ENCODE measurements at regions not wholly inside any gene's neighbourhood (a gene's known extent, or its start where the extent isn't known, plus 50 kb on each side); places are given as distances from the start of the nearest gene placed in this dataset.
A peak's percentile ranks its signal among the peaks of the same experiment; 100 is the strongest.

DNA sequence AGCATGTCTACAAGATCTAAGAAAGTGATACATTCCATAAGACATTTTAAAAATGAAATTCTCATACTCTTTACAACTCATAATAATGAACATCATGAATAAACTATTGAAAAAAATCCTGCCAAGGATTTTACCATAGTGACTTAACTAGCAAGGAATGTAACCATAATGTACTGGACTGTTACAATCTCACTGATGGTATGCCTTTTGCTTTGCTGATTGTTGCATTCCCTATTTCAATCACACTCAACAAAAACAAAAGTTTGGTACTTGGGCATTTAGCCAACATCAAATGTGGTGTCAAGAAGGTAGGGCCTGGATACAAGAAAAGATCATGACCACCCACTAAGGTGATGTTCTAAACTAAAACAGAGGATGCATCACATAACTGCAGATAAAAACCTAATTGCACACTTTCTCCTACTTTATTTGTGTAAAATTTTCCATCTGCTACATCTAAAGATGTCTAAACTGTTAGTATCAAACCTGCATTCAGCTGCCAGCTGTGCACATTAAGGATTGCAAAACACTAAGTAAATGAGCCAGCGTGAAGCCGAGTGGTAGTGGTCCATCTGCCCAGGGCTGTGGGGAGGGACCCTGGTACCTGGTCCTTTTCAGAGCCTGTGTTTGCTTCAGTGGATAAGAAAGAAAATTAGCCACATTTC, 564.4 kb downstream of the ZEB2 start:
- H3K27ac Mint-ChIP-seq = no peak overlapping the region
- H3K9me3 Mint-ChIP-seq = peaks cover 7% of the 10 kb centered on the region
- no peaks in the 10 kb centered on the region for H3K4me1 Mint-ChIP-seq
- H3K36me3 Mint-ChIP-seq = peaks cover 1% of the 10 kb centered on the region
- no peak overlapping the region for H3K4me3 Mint-ChIP-seq
- H3K27me3 Mint-ChIP-seq = no peaks in the 10 kb centered on the region

- Mint-ChIP-seq H3K27me3 (no peaks in the 10 kb centered on the region), H3K36me3 (no peaks in the 10 kb centered on the region), H3K27ac (no peak overlapping the region), H3K9me3 (peaks cover under 1% of the 10 kb centered on the region), H3K4me1 (no peaks in the 10 kb centered on the region), H3K4me3 (no peak overlapping the region)
Measured at GRCh38 chr2:143954844-143955243, 565.1 kb downstream of the ZEB2 start.

DNA sequence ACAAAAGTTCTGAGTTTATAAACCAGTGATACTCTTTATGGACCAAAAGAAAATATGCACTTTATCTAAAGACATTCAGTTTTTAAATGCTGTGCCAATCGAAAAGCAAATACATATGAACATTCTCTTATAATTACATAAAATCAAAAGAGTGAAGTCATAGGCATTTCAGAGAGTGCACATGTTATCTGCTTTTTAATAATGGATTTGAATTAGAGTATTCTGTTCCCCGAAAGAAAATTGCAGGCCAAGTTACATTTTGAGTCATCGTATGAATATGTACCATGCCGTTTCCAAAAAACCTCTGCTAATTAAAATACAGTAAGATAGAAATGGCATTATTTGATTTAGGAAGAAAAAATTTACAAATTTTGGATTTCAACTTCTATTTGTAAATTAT, 565.7 kb downstream of the ZEB2 start:
- H3K9me3 Mint-ChIP-seq = no peaks in the 10 kb centered on the region
- no peak overlapping the region for H3K27ac Mint-ChIP-seq
- H3K36me3 Mint-ChIP-seq = no peaks in the 10 kb centered on the region
- H3K4me1 Mint-ChIP-seq = no peaks in the 10 kb centered on the region
- no peak overlapping the region for H3K4me3 Mint-ChIP-seq
- H3K27me3 Mint-ChIP-seq = no peaks in the 10 kb centered on the region

GRCh38 chr2:143953451-143954030, 566.4 kb downstream of the ZEB2 start:
- H3K4me3 Mint-ChIP-seq = no peak overlapping the region
- no peaks in the 10 kb centered on the region for H3K36me3 Mint-ChIP-seq
- no peaks in the 10 kb centered on the region for H3K4me1 Mint-ChIP-seq
- H3K27me3 Mint-ChIP-seq = no peaks in the 10 kb centered on the region
- H3K27ac Mint-ChIP-seq = no peak overlapping the region
- no peaks in the 10 kb centered on the region for H3K9me3 Mint-ChIP-seq

DNA sequence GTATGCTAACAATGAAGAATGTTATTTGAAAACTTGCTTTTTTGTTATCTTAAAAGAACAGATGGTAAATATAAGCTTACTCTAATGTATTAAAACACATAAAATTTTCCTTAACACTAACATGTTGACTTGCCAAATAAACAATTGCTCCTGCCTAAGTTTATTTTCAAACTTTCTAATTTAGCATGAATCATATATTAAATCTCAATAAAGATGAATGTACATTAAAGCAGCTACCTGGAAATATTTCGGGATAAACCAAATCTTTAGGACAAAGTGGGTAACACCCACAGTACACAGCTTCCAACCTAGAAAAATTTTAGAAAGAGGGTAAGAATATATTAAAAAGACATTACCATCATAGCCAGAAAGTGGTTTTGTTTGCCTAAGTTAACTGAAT, 567.4 kb downstream of the ZEB2 start:
- no peaks in the 10 kb centered on the region for H3K4me1 Mint-ChIP-seq
- H3K4me3 Mint-ChIP-seq = no peak overlapping the region
- no peaks in the 10 kb centered on the region for H3K27me3 Mint-ChIP-seq
- H3K9me3 Mint-ChIP-seq = no peaks in the 10 kb centered on the region
- no peaks in the 10 kb centered on the region for H3K36me3 Mint-ChIP-seq
- no peak overlapping the region for H3K27ac Mint-ChIP-seq

DNA sequence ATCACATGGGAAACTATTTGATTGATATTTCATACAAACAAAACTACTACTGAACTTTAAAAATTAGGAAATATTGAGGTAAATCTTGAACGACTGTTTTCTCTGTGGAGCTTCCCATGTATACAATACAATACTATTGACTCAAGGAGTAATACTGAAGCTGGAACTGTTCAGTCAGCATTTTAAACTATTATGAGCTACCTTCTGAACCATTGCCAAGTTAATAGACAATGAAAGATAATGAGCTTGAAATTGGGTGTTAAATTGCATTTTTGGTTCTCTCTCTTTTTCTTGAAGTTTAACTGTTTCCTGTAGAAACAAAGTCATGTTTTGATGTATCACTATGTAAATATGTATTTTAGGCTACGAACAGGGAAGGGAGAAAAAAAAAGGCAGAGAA, 569.2 kb downstream of the ZEB2 start:
- Mint-ChIP-seq H3K4me3 (no peak overlapping the region), H3K27me3 (no peaks in the 10 kb centered on the region), H3K27ac (no peak overlapping the region), H3K9me3 (no peaks in the 10 kb centered on the region), H3K36me3 (no peaks in the 10 kb centered on the region), H3K4me1 (no peaks in the 10 kb centered on the region)

GRCh38 chr2:143949121-143949848, 570.6 kb downstream of the ZEB2 start:
- H3K27me3 Mint-ChIP-seq = no peaks in the 10 kb centered on the region
- no peak overlapping the region for H3K4me3 Mint-ChIP-seq
- peaks cover 1% of the 10 kb centered on the region for H3K36me3 Mint-ChIP-seq
- no peak overlapping the region for H3K27ac Mint-ChIP-seq
- no peaks in the 10 kb centered on the region for H3K4me1 Mint-ChIP-seq
- no peaks in the 10 kb centered on the region for H3K9me3 Mint-ChIP-seq

- H3K27me3 Mint-ChIP-seq = no peaks in the 10 kb centered on the region
- H3K9me3 Mint-ChIP-seq = no peaks in the 10 kb centered on the region
- H3K36me3 Mint-ChIP-seq = peaks cover 1% of the 10 kb centered on the region
- H3K4me3 Mint-ChIP-seq = no peak overlapping the region
- H3K27ac Mint-ChIP-seq = no peak overlapping the region
- H3K4me1 Mint-ChIP-seq = no peaks in the 10 kb centered on the region
Measured at GRCh38 chr2:143948710-143949109, 571.2 kb downstream of the ZEB2 start.

GRCh38 chr2:143946436-143947391, 573.2 kb downstream of the ZEB2 start:
- H3K36me3 Mint-ChIP-seq = peaks cover 1% of the 10 kb centered on the region
- H3K27ac Mint-ChIP-seq = no peak overlapping the region
- peaks cover 3% of the 10 kb centered on the region for H3K27me3 Mint-ChIP-seq
- H3K4me3 Mint-ChIP-seq = no peak overlapping the region
- H3K4me1 Mint-ChIP-seq = no peaks in the 10 kb centered on the region
- no peaks in the 10 kb centered on the region for H3K9me3 Mint-ChIP-seq

- H3K27me3 Mint-ChIP-seq = peaks cover 26% of the 10 kb centered on the region
- H3K9me3 Mint-ChIP-seq = no peaks in the 10 kb centered on the region
- no peak overlapping the region for H3K27ac Mint-ChIP-seq
- H3K4me3 Mint-ChIP-seq = no peak overlapping the region
- H3K36me3 Mint-ChIP-seq = peaks cover 1% of the 10 kb centered on the region
- H3K4me1 Mint-ChIP-seq = peaks cover 10% of the 10 kb centered on the region
Measured at GRCh38 chr2:143942486-143942885, 577.4 kb downstream of the ZEB2 start.

- H3K36me3 Mint-ChIP-seq = peaks cover 1% of the 10 kb centered on the region
- no peak overlapping the region for H3K27ac Mint-ChIP-seq
- peaks cover 34% of the 10 kb centered on the region for H3K27me3 Mint-ChIP-seq
- no peak overlapping the region for H3K4me3 Mint-ChIP-seq
- no peaks in the 10 kb centered on the region for H3K9me3 Mint-ChIP-seq
- H3K4me1 Mint-ChIP-seq = peaks cover 18% of the 10 kb centered on the region
Measured at GRCh38 chr2:143940720-143941119, 579.2 kb downstream of the ZEB2 start.

DNA sequence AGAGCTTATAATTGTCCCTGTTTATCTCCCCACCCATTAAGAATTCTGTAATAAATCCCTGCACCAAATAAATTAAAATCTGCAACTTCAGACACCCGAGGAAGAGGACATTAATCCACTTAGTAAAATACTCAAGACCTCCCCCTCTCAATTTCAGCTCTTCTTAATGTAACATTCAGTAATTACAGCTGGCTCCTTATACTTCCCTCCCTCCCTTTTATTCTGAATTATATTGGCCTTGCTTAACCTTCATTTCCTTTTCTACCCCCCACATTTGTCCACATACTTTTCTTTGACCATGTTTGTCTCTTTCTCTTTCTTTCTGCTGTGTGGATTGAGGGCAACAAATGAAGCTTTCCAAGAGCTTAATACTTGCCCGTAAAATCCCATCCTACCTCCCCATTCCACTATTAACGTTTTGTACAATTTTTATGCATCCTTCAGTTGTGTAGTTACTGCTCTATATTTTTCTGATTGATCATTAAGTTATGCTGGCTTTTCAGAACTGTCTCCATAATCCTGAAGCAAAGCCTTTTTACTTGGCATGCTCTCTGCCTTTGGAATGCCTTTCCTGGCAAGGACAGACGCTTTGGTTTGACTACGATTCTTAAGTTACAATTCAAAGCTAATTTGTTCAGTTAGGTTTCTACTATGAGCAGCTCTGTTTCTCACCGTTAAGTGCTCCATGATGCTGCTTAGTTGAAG, 580.1 kb downstream of the ZEB2 start:
- Mint-ChIP-seq H3K4me3 (no peak overlapping the region), H3K27me3 (peaks cover 35% of the 10 kb centered on the region), H3K36me3 (no peaks in the 10 kb centered on the region), H3K4me1 (peaks cover 18% of the 10 kb centered on the region), H3K27ac (no peak overlapping the region), H3K9me3 (no peaks in the 10 kb centered on the region)

DNA sequence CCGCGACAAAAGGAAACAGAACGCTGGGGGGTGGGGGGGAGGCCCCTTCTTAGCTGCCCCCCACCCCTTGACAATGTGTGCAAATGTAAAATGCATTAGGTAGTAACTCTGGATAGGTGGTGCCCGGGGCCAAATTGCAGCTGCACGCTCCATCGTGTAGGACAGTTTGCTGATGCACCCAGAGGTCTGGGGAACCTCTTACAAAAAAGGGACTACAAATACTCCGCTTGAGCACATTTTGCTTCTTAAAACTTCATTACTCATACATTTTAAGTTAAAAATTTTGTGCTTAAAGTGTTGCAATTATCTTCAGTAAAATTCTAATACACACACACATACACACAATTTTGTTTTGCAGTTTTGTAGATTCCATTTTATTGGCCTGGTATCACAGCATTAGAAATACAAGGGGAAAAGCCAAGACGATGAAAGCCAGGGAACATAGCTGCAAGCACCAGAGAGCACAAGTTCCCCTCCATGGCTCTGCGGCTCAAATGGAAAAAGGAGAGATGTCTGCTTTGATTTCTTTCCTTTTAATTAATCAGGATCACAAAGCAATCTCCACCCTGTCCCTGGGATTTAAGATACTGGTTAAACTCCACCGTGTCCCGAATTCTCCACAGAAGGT, 582.1 kb downstream of the ZEB2 start:
- Mint-ChIP-seq H3K27me3 (peaks cover 44% of the 10 kb centered on the region), H3K36me3 (no peaks in the 10 kb centered on the region), H3K4me3 (peak overlapping the region; percentile 20), H3K4me1 (peaks cover 18% of the 10 kb centered on the region), H3K9me3 (no peaks in the 10 kb centered on the region), H3K27ac (no peak overlapping the region)

- Mint-ChIP-seq H3K36me3 (no peaks in the 10 kb centered on the region), H3K4me3 (peak overlapping the region; percentile 64), H3K27ac (no peak overlapping the region), H3K4me1 (peaks cover 18% of the 10 kb centered on the region), H3K27me3 (peaks cover 42% of the 10 kb centered on the region), H3K9me3 (no peaks in the 10 kb centered on the region)
Measured at GRCh38 chr2:143936848-143937722, 582.8 kb downstream of the ZEB2 start.
